ENCODE measurements at regions not wholly inside any gene's neighbourhood (a gene's known extent, or its start where the extent isn't known, plus 50 kb on each side); places are given as distances from the start of the nearest gene placed in this dataset.

DNA sequence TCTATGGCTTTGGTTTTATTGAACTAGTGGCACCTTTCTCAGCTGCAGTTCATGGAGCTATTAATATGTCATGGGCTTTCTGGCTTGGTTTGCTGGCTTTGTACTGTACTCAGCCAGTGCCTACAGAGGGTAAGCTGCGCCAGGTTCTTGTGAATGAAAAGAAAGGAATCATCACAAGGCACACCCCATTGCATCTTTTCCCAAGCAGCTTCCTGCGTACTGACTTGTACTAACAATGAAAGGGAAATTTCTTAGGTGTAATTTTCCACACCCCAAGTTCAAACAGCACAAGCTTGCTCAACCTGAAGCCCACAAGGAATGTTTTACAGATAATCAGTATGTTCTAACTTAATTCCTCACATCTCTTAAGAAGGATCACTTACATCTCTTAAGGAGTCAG is 78.0 kb upstream of the TNFSF18 start:
- DNase-seq (ENCODE audit: low read depth in 3 of 3): no peak

DNA sequence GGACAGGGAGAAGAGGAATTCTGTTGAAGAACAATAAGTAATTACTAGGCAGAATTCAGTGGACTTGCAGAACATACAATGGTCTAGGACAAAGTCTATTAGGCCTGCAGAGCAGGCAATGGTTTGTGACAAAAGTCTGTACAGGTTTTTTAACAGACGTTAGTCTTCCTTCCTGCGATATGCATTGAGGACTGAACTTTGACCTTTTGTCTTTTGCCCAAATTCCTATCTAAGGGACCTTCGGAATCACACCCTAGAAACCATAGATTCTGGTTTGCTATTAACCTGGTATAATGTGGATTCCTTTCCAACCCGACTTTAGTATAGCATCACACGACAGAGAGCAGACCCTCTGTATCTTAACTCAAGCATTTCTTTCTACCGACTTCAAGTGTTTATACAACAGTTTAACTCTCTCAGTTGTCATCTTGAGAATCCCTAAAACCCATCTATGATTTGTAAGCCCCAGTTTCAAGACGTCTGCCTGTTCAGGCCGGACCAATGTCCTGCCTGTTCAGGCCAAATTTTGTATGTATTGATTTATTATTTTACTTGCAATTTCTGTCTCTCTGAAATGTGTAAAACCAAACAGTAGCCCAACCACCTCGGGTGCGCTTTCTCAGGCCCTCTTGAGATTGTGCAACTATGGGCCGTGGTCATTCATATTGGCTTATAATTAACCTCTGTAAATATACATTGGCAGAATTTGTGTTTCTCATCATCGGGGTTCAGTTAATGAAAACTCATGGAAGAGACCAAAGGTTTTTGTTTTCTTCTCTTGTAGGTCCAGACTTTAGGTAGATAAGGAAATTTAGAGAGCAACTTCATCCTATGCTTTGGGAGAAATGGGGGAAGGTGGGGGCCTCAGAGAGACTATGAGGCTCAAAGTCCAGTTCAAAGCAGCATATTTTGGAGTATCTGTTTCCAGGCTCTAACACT is 76.9 kb upstream of the TNFSF18 start:
- DNase-seq (ENCODE audit: low read depth in 3 of 3): no peak

DNA sequence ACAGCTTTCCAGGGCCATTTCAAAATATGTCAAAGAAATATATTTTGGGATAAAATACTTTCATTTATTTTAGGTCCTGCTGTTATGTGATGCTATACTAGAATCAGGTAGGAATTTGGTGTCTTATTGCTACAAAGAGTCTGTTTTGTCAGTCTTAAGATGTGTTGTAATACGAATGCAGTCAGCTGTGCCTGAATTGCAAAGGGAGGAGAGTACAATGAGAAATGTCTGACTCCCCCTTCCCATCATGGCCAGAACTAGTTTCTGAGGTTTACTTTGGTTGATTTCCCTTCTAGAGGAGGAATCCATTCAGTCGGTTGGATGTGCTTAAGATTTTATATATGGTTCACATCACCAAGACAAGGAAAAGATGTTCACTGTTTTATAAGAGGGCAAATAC is 75.7 kb upstream of the TNFSF18 start:
- no peak for DNase-seq (ENCODE audit: low read depth in 3 of 3)

DNA sequence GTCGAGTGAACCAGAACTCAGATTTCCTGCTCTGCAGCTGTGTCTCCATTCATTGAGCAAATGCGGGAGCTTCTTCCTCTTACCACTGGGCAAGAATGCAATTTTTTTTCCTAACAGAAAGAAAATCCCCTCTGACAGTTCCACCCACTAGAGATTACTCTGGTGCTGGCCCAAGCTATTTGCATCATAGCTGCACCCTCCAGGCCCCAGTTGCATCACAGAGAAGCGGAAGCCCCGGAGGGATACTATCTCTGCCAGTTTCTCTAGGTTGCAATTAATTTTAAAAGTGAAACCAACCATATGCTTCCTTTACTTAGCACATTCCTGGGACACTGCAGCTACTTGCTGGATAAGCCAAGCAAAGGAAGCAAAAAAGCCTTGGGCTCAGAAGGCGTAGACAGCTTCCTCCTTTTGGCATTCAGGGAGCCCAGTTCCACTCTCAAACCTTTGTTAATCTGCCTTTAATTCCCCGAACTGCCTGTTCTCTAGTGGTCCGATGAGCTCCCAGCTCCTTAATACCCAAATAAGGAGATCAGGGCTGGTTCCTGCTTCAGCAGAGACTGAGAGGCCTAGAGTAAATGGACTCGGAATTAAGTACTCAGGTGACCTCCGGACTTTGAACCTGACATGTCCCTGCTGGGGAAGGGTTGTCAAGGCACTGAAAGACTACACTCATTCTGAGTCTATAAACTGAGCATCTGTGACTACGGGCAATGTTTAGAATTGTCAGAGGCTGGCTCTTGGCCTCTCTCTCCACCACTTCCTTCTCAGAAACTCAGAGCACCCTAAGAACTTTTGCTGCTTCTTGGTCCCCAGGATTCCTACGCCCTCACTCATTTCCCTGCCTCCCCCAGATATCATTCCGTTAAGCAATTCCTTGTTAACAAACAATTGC is 72.5 kb upstream of the TNFSF18 start:
- DNase-seq (ENCODE audit: low read depth in 3 of 3): no peak

DNA sequence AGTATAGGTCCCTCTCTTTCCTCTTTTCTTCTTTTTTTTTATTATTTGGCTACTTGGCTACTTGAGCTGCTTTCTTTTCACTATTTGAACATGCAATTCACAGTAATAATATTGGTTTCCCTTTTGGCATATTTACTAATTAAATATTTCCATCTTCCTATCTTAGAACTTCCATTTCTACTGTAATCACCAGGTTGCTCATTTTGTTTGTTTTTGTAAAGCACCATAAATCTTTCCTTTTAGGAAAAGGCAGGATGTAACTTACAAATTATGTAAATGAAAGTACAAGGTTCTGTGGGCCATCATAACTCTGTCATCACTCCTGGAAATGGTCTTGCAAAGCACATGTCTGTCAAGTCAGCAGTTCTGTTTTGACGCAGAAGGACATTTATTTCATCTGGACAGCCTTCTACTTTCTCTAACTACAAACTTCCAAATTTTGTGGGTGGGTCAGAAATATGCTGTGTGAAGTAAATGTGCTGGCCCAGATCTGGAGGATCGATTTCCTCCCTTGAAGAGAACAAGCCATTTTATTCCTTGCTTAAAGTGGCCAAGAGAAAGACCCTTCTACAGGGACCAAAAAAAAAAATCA is 71.7 kb upstream of the TNFSF18 start:
- no peak for DNase-seq (ENCODE audit: low read depth in 3 of 3)

DNA sequence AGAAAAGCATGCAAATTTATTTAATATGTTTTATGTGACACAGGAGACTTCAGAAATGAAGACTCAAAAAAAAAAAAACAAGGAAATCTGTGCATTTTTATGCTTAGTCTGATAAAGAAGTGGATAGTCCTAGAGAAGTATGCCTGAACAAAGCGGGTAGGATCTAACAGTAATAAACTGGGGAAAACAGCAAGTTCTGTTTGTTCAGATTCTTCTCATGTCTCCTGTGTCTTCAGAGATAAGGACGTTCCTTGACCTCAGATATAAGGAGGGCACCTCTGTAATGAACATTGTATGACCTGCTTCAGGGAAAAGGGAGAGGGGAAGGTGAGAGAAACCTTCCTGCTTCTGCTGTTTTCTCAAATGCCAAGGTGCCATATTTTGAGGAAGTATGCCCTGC is 67.7 kb upstream of the TNFSF18 start:
- DNase-seq (ENCODE audit: low read depth in 3 of 3): no peak

DNA sequence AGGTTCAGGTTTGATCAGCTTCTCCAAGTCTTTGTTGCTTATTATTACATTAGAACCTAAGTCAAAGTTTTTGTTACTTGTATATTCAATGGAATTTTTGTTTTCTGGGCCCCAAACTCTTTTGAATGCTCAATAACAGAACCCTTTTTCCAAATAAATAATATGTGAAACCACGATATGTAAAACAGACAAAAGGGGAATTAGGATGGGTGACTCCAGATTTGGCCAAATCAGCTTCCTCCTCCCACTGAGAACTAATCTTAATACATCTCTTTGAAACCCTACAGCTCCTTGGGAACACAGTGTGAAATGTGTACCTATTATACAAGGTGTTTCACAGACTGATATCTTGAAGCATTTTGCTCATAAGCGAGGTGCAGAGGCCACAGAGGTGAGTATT is 67.0 kb upstream of the TNFSF18 start:
- DNase-seq (ENCODE audit: low read depth in 3 of 3): no peak

DNA sequence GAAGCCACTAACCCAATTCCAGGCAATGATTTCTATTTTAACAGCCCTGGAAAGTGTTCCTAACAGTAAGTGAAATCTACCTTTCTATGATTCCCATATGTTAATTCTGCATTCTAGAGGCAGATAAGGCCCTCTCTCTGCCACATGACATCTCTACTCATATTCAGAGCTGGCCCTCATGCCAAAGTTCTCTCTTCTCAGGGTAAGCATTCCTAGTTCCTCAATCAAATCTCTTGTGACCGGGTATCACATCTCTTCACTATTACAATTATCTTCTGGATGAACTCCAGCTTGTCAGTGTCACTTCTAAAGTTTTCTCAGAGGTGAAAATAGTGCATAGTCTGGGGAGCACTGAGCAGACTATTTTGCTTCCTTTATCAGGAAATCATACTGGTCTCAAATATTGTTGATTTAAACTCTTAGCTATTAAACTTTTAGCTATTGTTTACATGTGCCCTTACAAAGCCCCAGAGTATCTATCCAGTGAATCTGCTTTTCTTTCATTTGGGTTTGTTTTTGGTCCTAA is 66.4 kb upstream of the TNFSF18 start:
- no peak for DNase-seq (ENCODE audit: low read depth in 3 of 3)

DNA sequence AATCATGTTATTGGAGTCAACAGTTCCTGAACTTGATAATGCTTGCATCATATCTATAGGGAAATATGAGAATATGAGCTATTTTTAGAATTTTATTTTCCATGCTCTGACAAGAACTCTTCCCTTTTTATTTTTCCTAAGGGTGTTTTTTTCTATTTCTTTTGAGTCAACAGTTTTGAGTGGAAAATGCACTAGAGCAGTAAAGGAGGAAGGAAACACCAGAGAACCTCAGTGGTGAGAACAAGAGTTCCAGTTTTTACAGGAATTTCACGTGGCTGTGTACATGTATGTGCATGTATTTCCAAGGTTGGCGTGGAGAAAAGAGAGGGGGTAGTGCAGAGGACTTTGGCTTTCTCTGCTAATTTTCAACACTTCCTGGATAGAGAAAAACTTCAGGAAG is 63.6 kb upstream of the TNFSF18 start:
- DNase-seq (ENCODE audit: low read depth in 3 of 3): no peak

DNA sequence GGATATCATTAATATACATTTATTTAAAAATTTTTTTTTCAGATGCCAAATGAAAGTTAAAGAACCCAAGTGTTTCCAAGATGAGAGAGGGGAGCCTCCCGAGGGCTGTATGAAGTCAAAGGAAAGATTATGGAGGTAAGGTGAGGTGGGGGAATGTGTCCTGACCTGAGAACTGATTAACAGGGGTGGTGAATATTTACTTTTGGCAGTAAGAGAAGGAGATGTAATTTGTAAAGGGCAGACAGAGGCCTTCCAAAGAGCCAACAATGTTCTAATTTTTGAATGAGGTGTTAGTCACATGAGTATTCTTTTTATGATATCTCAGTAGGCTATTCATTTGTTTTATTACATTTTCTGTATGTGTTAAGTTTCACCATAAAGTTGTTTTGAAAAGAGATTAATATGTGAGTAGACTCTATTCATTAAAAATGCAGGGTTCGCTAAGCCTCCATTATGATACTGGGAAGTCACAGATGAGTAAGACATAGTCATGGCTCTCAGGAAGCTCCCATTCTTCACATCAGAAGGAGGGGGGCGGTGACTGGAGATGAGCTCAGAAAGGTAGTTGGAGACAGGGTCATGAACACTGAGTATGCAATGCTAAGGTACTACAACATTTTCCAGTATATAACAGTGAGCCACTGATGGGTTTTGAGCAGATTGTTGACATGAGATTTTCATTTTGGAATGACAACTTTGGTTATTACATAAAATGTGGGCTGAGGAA is 62.4 kb upstream of the TNFSF18 start:
- peak in 1 of 3 donors; percentile 5 for DNase-seq (ENCODE audit: low read depth in 3 of 3)

DNA sequence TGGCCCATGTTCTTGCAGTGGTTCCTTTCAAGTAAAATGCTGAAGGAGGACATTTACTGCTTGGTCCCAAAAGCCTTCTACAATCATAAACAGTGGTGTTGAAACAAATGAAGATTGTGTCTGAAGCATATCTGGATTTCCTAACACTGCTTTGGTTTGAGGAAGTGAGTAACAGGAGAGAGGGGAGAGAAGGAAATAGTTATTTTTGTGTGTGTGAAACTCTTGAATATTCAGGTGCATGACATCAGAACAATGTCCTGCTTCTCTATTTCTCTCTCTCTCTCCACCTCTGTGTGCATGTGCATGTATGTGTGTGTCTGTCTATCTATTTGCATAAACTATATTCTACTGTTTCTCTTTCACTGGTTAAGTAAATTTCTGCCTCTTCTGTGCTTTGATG is 61.4 kb upstream of the TNFSF18 start:
- DNase-seq (ENCODE audit: low read depth in 3 of 3): no peak

DNA sequence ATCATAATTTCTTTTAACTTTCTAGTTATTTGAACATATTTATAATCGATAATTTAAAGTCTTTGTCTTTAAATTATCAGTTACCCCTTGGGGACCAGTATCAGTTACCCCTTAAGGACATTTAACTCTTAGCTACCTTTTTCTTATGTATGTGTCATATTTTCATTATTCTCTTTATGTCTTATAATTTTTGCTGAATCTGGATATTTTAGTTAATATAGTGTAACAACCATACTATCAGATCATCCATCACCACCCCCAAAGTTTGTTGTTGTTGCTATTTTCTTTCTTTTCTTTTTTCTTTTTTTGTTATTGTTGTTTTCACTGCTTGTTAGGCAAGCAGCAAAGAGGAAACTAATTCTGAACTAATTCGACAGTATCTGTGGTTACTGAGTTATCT is 57.0 kb upstream of the TNFSF18 start:
- no peak for DNase-seq (ENCODE audit: low read depth in 3 of 3)

DNA sequence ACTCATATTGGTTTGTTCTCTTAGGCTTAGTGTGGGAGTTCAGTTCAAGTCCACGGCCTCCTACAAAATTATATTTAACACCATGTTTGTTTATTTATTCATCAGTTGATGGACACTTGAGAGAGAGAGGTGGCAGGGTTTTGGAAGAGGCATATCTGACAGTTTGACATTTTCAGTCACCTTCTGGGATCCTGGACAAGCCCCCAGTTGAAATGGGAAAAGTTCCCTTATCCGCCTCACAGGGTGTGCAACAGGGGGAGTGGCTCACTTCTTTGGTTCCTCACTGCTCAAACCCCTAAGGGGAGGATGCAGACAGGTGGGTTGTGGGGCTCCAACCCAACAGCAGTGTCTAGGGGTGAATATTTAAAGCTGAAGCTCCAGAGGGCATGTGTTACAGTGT is 52.3 kb upstream of the TNFSF18 start:
- no peak for DNase-seq (ENCODE audit: low read depth in 3 of 3)

DNA sequence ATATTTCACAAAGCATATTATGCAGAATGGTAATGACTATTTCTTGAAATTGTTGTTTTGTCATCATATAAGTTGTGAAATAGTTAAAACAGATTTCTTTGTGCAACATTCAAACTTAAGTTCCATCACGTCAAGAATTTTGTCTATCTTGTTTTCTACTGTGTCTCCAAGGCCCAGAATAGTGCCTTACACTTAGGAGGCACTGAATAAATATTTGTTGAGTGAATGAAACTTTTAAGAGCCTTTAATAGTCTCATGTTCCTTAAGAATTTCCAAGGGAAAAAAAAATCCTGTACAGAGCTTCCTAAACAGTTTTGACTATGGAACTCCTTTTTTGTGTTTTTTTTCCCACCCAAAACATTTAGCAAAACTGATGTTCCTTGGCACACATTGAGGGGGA is 50.8 kb upstream of the TNFSF18 start:
- DNase-seq (ENCODE audit: low read depth in 3 of 3): no peak

DNA sequence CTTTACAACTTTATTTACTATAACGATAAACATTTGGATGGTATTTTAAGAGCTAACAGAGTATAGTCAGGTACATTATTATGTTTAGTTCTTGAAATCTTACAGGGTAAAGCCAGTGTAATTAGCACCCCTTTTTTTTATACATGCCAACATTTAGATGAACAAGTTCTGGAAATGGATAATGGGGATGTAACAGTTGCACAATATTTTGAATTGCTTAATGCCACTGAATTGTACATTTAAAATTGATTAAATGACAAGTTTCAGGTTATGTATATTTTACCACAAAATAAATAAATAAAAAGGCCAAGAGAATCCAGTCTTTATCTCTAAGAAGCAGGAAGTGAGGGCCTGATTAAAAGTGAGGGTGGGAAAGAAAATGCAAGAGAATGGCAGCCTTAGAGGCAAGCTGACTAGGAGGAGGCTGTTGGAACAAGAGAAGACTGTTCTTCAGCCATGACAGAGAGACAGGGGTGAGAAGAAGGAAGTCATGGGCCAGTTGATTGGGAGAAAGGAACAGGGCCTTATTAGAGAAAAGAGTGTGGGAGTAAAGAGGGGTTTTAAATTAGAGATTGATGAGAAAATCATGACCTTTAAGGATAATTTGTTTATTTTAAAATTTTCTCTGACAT is 49.9 kb upstream of the TNFSF18 start:
- DNase-seq (ENCODE audit: low read depth in 3 of 3): no peak
